HEK293T (cell line): ENCODE measurements at regions not wholly inside any gene's neighbourhood (a gene's known extent, or its start where the extent isn't known, plus 50 kb on each side); places are given as distances from the start of the nearest gene placed in this dataset.

Experiments
- ARNT ChIP-seq: fragments of 450-650 bp; IDR thresholded peaks from 2 replicates; pipeline ENCODE4 v1.6.1; 2017; ENCODE audit warnings: mild to moderate bottlenecking
- FOXA1 ChIP-seq: fragments of 450-650 bp; IDR thresholded peaks from 2 replicates; pipeline ENCODE4 v1.6.1; 2016; ENCODE audit warnings: mild to moderate bottlenecking
- HDGF ChIP-seq: fragments of 450-650 bp; IDR thresholded peaks from 2 replicates; pipeline ENCODE4 v1.6.1; 2017; ENCODE audit warnings: antibody characterized with exemption, borderline replicate concordance
- SUZ12 ChIP-seq: fragments of 450-650 bp; IDR thresholded peaks from 2 replicates; pipeline ENCODE4 v1.6.1; 2016; ENCODE audit warnings: mild to moderate bottlenecking

- TF ChIP-seq SUZ12: no peak
- TF ChIP-seq ARNT: no peak
- TF ChIP-seq HDGF: no peak
- no peak for TF ChIP-seq FOXA1
These were observed 505.7 kb downstream of the EFNB2 start for GRCh38 chr13:106029676-106030290.
